HS-5 (cell line): ENCODE measurements at regions not wholly inside any gene's neighbourhood (a gene's known extent, or its start where the extent isn't known, plus 50 kb on each side); places are given as distances from the start of the nearest gene placed in this dataset.

Experiments used
- DNase-seq: peaks from one replicate; pipeline ENCODE4 v3.0.0-alpha.2; 2012; ENCODE audit warnings: low read depth

DNA sequence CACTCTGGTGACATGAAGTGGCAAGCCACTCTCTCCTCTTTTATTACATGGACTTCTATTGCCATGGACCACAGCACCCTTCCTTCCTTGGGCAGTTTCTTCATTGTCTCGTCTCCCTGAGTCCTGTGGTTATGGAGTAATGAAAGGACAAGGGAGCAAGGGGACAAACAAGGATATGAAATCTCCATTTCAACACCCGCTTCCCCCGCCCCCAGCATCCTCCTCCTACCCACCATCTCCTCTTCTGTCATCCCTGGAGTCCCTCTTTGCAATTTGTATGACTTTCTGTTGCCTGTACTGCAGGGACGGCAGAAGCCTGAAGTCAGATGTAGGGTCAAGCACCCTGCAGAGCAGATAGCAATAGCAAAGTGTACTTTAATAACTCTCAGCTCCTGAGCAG, 300.7 kb upstream of the CLINT1 start:
- DNase-seq: no peak

DNA sequence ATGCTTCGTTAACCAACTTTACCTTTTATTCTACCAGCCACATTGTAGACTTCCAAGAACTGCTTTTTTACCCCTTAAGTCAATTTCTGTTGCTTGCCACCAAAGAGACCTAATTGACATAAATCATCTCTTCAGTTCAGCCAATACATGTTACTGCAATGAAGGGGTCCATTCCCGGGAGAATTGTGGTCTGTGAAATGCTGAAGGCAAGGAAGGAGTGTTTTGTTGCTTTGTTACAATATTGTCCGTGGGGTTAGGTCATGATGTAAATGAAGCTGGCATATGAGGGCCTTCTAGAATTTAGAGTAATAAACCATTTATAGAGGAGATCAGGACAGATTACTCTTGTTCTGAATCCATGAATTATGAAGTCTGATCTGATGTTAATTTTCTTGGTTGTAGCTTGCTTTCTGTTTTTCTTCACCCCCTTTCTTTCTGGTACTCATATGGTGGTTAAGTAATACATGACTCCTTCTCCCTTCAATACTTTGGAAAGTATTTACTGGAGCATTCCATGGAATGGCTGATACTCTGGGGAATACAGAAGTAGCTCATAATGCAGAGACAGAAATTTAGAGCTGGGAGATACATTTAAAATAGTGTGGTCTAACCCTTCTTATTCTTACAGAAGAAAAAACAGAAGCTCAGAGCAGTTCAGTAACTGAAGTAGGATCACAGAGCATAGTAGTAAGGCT, 297.0 kb upstream of the CLINT1 start:
- DNase-seq: no peak

GRCh38 chr5:158155067-158155466, 296.1 kb upstream of the CLINT1 start:
- no peak for DNase-seq

DNA sequence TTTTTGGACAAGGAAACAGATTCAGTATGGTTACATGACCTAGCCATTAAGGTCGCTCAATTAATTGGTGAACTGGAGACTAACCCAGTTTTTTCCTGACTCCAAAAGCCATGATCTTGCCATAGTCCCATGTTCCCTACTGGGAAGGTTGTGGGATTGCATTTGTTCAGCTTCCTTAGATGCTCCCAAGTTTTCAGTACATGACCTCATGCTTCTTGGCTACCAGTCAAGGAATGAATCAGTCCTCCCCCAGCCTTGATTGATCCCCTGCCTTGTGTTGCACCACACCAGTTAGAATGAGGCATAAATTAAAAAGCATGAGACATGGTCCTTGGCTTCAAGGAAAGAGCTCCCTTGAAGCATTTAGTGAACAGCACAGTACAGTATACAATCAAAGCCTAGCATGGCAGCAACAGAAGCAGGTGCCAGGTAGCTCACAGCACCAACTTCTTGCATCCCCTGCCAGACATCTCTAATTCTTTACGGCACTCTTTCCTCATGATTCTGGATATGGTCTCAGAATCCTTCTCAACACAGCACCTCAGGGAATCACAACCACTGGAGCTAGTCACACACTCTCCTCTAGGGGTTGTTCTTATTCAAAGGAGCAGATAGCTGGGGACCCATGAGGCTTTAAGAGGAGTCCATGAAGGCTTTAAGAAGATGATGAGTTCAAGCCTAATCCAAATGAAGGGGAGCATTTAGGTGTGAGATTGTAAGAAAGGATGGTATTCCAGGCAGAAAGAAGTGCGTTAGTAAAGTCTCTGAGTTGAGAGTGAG, 295.5 kb upstream of the CLINT1 start:
- DNase-seq: peak; percentile 87

- no peak for DNase-seq
Measured at GRCh38 chr5:158153508-158153907, 294.6 kb upstream of the CLINT1 start.

- DNase-seq: no peak
Measured at GRCh38 chr5:158152136-158152535, 293.2 kb upstream of the CLINT1 start.

DNA sequence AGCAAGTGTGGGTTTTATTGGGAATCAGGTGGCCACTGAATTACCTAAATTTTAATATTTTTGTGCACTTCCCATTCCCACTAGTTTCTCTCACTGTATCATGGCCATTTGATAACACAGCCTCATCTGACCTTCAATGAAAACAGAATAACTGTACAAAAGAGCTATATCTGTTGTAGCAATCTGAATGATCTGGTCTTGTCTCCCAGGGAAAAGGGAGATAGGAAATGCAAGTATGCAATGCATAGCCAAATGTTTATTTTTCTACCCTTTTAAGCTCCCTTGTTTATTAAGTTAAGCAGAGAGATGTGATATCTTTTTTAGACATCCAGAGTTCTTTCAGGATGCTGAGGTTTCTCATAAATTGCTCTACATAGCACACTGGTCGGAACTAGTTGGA, 288.3 kb upstream of the CLINT1 start:
- DNase-seq: no peak

GRCh38 chr5:158145827-158146226, 286.9 kb upstream of the CLINT1 start:
- DNase-seq: no peak

DNA sequence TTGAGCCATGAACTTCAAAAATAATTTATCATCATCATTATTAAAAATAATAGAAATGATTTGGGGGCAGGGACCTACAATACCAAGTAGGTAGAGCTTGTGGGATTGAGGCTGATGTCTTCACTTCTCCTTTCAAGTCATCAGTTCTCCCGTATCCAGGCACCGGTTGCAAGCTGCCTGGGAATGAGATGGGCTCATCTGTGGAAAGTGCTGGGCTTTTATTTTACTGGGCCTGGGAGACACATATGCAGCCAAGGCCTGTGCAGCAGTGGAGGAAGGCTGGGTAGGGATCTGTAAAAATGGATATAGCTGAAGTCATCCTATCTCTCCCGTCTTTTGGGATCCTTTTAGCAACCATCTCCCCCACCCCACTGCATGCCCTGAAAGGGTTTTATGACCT, 284.1 kb upstream of the CLINT1 start:
- DNase-seq: no peak

DNA sequence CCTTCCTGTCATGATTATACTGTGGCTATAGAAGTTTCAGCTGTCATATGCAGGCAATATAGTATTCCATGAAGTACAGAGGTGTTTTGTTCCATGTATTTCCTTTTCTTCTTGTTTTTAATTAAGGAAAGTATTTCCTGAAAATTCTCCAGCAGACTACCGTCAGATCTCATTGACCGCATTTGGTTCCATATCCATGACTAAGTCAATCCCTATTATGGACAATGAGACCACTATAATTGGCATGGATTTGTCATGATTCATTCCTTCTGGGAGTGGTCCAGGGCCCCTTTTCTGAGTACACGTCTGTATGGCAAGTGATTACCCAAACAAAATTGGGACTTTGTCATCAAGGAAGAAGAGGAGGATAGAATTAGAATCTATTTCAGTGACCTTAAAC, 283.2 kb upstream of the CLINT1 start:
- no peak for DNase-seq

DNA sequence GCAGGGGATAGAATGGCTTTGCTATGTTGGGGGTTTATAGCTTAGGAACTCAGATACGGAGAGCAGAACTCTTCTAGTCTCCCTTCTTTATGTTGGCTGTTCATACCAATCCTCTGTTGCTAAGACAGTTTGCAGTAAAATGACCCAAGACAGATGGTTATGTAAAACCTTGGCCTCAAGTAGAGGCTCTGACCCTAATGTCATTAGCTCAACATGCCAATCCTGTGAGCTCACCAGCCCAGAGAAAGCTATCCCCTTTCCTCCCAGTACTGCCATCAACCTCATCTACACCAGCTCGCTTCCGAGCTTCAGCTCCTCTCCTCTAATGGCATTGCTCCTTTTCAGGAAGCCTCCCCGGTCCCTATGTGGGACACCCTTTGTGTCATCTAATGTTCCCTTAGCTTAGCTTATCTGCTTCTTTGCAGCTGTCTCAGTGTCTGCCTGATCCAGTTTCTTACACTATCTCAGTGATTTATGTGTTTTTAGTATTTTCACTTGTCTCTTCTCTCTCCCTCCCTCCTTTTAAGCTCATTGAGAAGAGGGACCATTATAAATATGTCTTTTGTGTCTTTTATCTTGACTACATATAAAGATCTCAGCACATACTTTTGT, 281.3 kb upstream of the CLINT1 start:
- DNase-seq: no peak

DNA sequence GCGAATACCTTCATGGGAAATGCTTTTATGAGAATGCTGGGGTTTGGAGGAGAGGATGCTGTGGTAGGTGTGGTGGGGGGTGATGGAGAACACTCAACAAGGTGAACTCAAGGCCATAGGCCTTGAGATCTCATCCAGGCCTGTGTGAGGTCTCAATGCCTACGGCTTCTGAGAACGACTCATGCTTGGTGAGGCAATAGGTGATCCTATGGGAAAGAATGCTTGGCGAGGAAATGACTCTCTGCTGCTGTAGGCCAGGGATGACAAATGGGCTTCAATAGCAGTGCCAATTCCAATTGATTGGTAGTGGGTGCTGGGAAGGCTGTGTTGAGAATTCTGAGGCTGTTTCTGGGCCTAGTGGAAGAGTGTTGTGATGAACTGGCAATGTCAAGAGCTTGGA, 280.2 kb upstream of the CLINT1 start:
- peak; percentile 77 for DNase-seq

- DNase-seq: no peak
Measured at GRCh38 chr5:158135682-158136179, 276.8 kb upstream of the CLINT1 start.

- DNase-seq: no peak
Measured at GRCh38 chr5:158133369-158133768, 274.4 kb upstream of the CLINT1 start.

GRCh38 chr5:158127536-158127935, 268.6 kb upstream of the CLINT1 start:
- DNase-seq: no peak

DNA sequence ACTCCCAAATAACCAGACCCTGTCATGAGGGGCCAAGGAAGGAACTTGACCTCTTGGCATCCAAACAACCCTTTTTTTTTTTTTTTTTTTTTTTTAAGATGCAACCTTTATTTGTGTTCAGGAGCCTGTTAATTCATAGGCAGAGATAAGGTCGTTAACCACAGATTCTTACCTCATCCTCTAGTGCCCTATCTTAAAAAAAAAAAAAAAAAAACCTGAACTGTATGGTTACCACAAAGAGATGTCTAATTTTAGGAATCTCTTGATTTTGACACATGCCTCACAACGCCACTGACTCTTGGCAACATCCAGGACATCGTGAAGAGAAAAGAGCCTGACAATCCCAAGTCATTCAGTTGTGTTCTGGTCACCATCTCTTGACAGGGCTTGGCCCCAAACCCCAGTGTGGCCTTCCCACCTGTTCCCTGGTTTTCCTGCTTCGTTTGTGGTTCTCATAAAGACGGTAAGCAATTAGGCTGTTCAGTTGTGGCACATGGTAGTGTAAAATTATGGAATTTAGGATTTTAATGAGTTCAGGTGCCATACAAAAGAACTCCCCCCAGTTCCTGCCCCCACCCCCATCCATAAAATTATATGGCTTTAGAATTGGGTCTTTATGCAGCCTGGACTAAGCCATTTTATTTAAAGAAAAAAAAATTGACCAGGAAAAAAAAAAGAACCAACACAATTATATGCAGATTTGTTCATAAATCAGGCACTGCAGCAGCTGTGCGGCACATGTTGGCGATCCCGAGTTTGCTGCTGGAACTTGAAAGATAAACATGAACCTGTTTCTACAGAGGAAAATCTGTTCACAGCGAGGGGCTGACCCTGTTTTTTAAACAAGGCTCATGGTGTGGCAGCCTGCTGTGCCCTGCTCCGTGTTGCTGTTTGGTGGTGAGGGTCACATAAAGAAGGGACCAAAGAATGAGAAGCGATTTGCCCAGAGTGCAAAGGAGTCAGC, 267.8 kb upstream of the CLINT1 start:
- no peak for DNase-seq

GRCh38 chr5:158124606-158125316, 265.8 kb upstream of the CLINT1 start:
- DNase-seq: no peak

- DNase-seq: no peak
Measured at GRCh38 chr5:158123595-158123994, 264.6 kb upstream of the CLINT1 start.

DNA sequence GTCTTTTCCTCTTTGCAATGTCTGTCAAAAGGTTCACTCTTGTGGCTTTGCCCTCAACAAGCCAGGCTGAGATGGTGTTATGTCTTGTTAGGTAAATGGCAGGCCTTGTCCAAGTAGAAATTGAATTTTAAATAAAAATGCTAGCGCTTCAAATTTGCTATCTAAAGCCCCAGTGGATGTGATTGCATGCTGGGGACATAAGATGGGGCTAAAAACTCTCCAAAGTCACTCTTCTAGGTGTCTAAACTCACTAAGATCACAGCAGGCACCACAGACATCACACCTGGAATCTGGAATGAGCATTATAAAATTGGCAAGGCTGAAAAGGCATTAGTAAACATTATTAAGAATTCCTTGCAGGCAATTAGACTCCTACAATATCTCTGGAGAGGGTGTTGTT, 262.7 kb upstream of the CLINT1 start:
- no peak for DNase-seq

DNA sequence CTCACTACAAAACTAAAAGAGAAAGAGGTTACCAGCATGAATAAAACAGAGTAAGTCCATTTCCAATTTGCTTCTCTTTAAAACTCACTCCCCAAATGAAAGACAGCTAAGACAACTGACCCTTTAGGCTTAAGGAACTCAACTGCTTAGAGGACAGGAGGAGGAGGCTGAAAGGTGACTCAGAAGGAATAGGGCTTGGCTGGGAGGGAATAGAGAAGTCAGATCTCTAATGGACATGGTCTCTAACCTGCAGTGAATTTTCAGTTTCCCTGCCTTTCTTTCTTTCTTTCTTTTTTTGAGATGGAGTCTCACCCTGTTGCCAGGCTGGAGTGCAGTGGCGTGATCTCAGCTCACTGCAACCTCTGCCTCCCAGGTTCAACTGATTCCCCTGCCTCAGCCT, 261.8 kb upstream of the CLINT1 start:
- DNase-seq: no peak
